Heart right ventricle (tissue), 16 donors: ENCODE measurements at regions not wholly inside any gene's neighbourhood (a gene's known extent, or its start where the extent isn't known, plus 50 kb on each side); places are given as distances from the start of the nearest gene placed in this dataset.

Experiments used
- ATAC-seq, 8 donors: fragments of 200-7000 bp; cut with Tn5 transposase; one replicate each; pipeline ENCODE4 v1.9.1; 2020; ENCODE audit warnings: mild to moderate bottlenecking in 8 of 8, moderate library complexity in 8 of 8, moderate number of reproducible peaks in 1 of 8
- DNase-seq, 2 donors: peaks; one replicate each; pipeline ENCODE4 v3.0.0-alpha.2; 2020
- H3K27ac ChIP-seq, 10 donors: fragments of 200-600 bp; sonication (generic) in 2 of 10; one replicate each; pipeline versions ENCODE4 v1.5.0 to v1.8.0; 2020 to 2022; ENCODE audit warnings: mild to moderate bottlenecking in 3 of 10
- H3K27me3 ChIP-seq, 7 donors: fragments of 200-600 bp; one replicate each; pipeline ENCODE4 v1.8.0; 2021 to 2022; ENCODE audit warnings: mild to moderate bottlenecking in 2 of 7
- H3K36me3 ChIP-seq, 9 donors: fragments of 200-600 bp; sonication (generic) in 1 of 9; one replicate each; pipeline versions ENCODE4 v1.5.0 to v1.8.0; 2020 to 2022; ENCODE audit warnings: mild to moderate bottlenecking in 2 of 9
- H3K4me1 ChIP-seq, 9 donors: fragments of 200-600 bp; sonication (generic) in 1 of 9; one replicate each; pipeline versions ENCODE4 v1.5.0 to v1.8.0; 2020 to 2022; ENCODE audit warnings: mild to moderate bottlenecking in 4 of 9
- H3K4me3 ChIP-seq, 10 donors: fragments of 200-600 bp; sonication (generic) in 2 of 10; one replicate each; pipeline versions ENCODE4 v1.5.0 to v1.8.0; 2020 to 2022; ENCODE audit warnings: mild to moderate bottlenecking in 7 of 10, moderate library complexity in 2 of 10
- H3K9me3 ChIP-seq, 11 donors: fragments of 200-600 bp in 10 of 11; sonication (generic) in 2 of 11; one replicate each; pipeline versions ENCODE4 v1.5.0 to v1.8.0; 2013 to 2022; ENCODE audit warnings: mild to moderate bottlenecking in 2 of 11, control low read depth in 1 of 11, moderate library complexity in 1 of 11
- CTCF ChIP-seq, 9 donors: fragments of 200-600 bp; sonication (generic) in 2 of 9; IDR thresholded peaks; one replicate each; pipeline versions ENCODE4 v1.5.0 to v1.8.0; 2021 to 2022; ENCODE audit warnings: antibody characterized with exemption in 9 of 9, mild to moderate bottlenecking in 5 of 9, moderate library complexity in 1 of 9
- WGBS, 2 donors: extraction: QIAGEN DNeasy Blood & Tissue Kit; methylation state at CpG; one replicate each; pipeline ENCODE4 v1.1.7; 2013; ENCODE audit warnings: inconsistent platforms in 1 of 2; 5-methylcytosine and 5-hydroxymethylcytosine counted together
- intact Hi-C, 10 donors: fragments of 100-400 bp; cut with DNase I; formaldehyde crosslinking; loops; one replicate each; pipeline versions ENCODE4 v1.11.1 to v1.14.2; 2022
- donor health status: Arrhythmogenic right ventricular cardiomyopathy.
- donor health status: ischemic (EF 13 %, LVEDD 7.1; RV severe dilation, severe dysfunction).
- donor health status: healthy with polysubstance abuse.
- donor health status: DM: no; HTN: yes; CAD: no.
- donor health status: DM: no; HTN: no; CAD: no.
- donor health status: ischemic (EF 25% LVEDD 6.9; RV normal size, moderate dysfunction).
- donor health status: ischemic (EF 25% LVEDD 5.7; RV mildly dilated, moderate dysfunction).
- donor health status: healthy.
- donor health status: DM: yes; HTN: yes; CAD: no.
- donor health status: Ischemic cardiomyopathy.
- donor health status: ischemic (EF 35%, LVEDD 5.7; RV mildly dilated, moderate dysfunction).
- donor health status: nonischemic (EF 11% LVEDD 7.7; RV severe dilation, severe dysfunction).
- donor health status: DM: yes; HTN: yes; CAD: no.
- donor health status: PGD.
- donor health status: ischemic (EF 29% LVEDD 5.4; RV normal size, mild dysfunction).
- donor health status: nonischemic (EF 23%, LVEDD 6.1; RV moderate dilation, normal function).

GRCh38 chr4:106869551-106869950 lies 166.6 kb downstream of the DKK2 start:
- ATAC-seq = no peak
- DNase-seq = no peak
- intact Hi-C loops = no loop called here
- Histone ChIP-seq H3K9me3 (peaks cover 0 to 5% (median 0%) of the 10 kb centered on the region in 11 donors), H3K27me3 (no peaks in the 10 kb centered on the region), H3K36me3 (no peaks in the 10 kb centered on the region), H3K4me3 (no peak overlapping the region), H3K4me1 (peaks cover 0 to 3% (median 0%) of the 10 kb centered on the region in 9 donors), H3K27ac (no peak overlapping the region)
- TF ChIP-seq CTCF (IDR thresholded peaks at IDR 0.05) = no peak
- 77 to 84% methylated on average over 1 of the region's 1 CpG for WGBS, 2 donors

- Histone ChIP-seq H3K27me3 (no peaks in the 10 kb centered on the region), H3K9me3 (peaks cover 0 to 5% (median 0%) of the 10 kb centered on the region in 11 donors), H3K36me3 (no peaks in the 10 kb centered on the region), H3K27ac (no peak overlapping the region), H3K4me3 (no peak overlapping the region), H3K4me1 (peaks cover 0 to 3% (median 0%) of the 10 kb centered on the region in 9 donors)
- ATAC-seq = no peak
- intact Hi-C loops = no loop called here
- WGBS, 2 donors = 24 to 25% methylated on average over 2 of the region's 2 CpGs
- DNase-seq = no peak
- TF ChIP-seq CTCF (IDR thresholded peaks at IDR 0.05) = no peak
Observed at GRCh38 chr4:106868381-106869035, 167.6 kb downstream of the DKK2 start.

GRCh38 chr4:106864231-106864630 lies 171.9 kb downstream of the DKK2 start:
- Histone ChIP-seq H3K4me3 (no peak overlapping the region), H3K27ac (no peak overlapping the region), H3K9me3 (peaks cover 0 to 5% (median 0%) of the 10 kb centered on the region in 11 donors), H3K4me1 (peaks cover 0 to 3% (median 0%) of the 10 kb centered on the region in 9 donors), H3K36me3 (no peaks in the 10 kb centered on the region), H3K27me3 (no peaks in the 10 kb centered on the region)
- no peak for ATAC-seq
- no peak for TF ChIP-seq CTCF (IDR thresholded peaks at IDR 0.05)
- DNase-seq = no peak
- intact Hi-C loops = no loop called here

GRCh38 chr4:106854569-106855351 lies 181.4 kb downstream of the DKK2 start:
- H3K36me3 ChIP-seq = no peaks in the 10 kb centered on the region
- no peak overlapping the region for H3K27ac ChIP-seq
- no peak for TF ChIP-seq CTCF (IDR thresholded peaks at IDR 0.05)
- H3K27me3 ChIP-seq = no peaks in the 10 kb centered on the region
- intact Hi-C loops = no loop called here
- no peak overlapping the region for H3K4me3 ChIP-seq
- no peak for DNase-seq
- no peak for ATAC-seq
- H3K9me3 ChIP-seq = no peaks in the 10 kb centered on the region
- no peaks in the 10 kb centered on the region for H3K4me1 ChIP-seq
